ENCODE measurements at regions not wholly inside any gene's neighbourhood (a gene's known extent, or its start where the extent isn't known, plus 50 kb on each side); places are given as distances from the start of the nearest gene placed in this dataset.

DNA sequence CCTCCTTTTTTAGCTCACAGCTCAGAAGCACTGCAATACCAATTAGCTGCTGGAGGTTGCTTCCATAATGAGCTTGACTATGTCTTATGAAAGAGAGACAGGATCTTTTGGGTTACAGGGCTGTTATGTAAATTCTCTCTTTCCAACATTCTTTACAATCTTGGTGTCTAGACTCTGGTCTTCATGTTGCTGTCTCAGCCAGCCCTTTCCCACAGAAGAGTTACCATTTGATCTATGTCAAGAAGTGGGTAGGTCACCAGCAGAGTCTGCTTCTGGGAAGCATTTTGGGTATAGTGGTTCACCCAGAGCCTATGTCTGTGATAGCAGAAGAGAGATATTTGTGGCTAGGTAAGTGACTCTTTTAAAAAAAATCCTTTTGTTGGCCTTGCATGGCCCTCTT lies 234.5 kb downstream of the SATB1 start:
- Histone ChIP-seq H3K9ac (ENCODE audit: low read length) (no peak overlapping the region), H2AFZ (ENCODE audit: low read depth, low read length) (no peak overlapping the region), H3K4me3 (ENCODE audit: insufficient read depth in 1 of 2, low read depth in 1 of 2, low read length in 2 of 2) (no peak overlapping the region), H3K27ac (ENCODE audit: low read length, poor library complexity, severe bottlenecking) (no peak overlapping the region), H3K18ac (ENCODE audit: low read depth in 1 of 2, low read length in 2 of 2) (no peak overlapping the region), H2BK5ac (ENCODE audit: low read depth, low read length, poor library complexity, severe bottlenecking) (no peak overlapping the region), H3K36me3 (ENCODE audit: control insufficient read depth in 1 of 2, insufficient read depth in 2 of 2, low read depth in 1 of 2, low read length in 2 of 2) (no peaks in the 10 kb centered on the region), H2BK15ac (ENCODE audit: low read depth, poor library complexity, severe bottlenecking) (no peak overlapping the region), H3K9me3 (ENCODE audit: control insufficient read depth, low read length) (peaks cover under 1% of the 10 kb centered on the region), H3K4me2 (ENCODE audit: low read length, poor library complexity, severe bottlenecking) (no peak overlapping the region), H2BK12ac (ENCODE audit: low read length in 2 of 2) (no peak overlapping the region), H2AK5ac (ENCODE audit: low read length, severe bottlenecking) (no peak overlapping the region), H3K4me1 (ENCODE audit: control insufficient read depth, insufficient read depth, low read depth, low read length) (no peaks in the 10 kb centered on the region), H3K79me1 (replicated peaks; ENCODE audit: low read length, poor library complexity, severe bottlenecking) (no peaks in the 10 kb centered on the region), H3K4ac (ENCODE audit: low read depth in 1 of 2, low read length in 2 of 2) (no peak overlapping the region), H3K27me3 (ENCODE audit: control insufficient read depth in 1 of 2, insufficient read depth in 1 of 2, low read length in 2 of 2) (no peaks in the 10 kb centered on the region), H3K14ac (ENCODE audit: low read length in 2 of 2) (no peak overlapping the region), H3K23ac (ENCODE audit: low read length in 2 of 2) (no peak overlapping the region), H2BK120ac (ENCODE audit: low read depth, low read length) (no peak overlapping the region), H4K91ac (ENCODE audit: low read length) (no peak overlapping the region), H4K8ac (ENCODE audit: low read length) (no peak overlapping the region)
- no peak for DNase-seq

DNA sequence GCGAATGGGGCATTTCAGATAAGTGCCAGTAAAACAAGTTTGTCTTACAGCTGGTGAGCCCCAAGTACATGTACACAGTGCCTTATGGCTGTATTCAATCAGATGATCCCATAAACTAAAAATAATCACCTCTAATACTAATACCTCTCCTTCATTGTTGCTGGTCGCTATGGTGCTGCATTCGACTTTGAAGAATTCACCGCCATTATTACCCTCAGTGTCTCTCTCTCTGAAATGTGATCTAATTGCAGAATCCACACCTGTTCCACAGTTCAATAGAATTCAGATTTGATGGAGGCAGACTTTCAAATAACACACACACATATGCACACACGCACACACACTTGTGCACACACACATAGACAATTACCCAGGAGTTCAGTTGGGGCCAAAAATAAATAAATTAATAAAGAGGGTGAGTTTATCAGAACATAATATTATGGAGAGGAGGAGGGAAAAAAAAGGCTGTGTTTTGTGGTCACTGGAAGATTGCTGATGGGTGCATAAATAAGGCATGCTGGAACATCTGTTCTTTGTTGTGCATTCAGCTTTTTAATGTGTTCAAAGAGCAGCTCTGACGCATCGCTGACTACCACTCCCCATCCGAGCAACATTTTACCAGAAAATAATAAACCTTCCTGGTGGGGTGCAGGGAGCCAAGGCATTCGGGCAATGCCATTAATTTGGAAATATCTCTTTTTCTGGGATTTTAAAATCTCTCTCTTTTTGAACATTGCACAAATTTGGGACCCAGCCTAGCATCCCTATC lies 235.7 kb downstream of the SATB1 start:
- H3K9me3 ChIP-seq (ENCODE audit: control insufficient read depth, low read length) = no peaks in the 10 kb centered on the region
- peak overlapping the region; percentile 4 for H2AFZ ChIP-seq (ENCODE audit: low read depth, low read length)
- H3K79me1 ChIP-seq (replicated peaks; ENCODE audit: low read length, poor library complexity, severe bottlenecking) = no peaks in the 10 kb centered on the region
- H3K27ac ChIP-seq (ENCODE audit: low read length, poor library complexity, severe bottlenecking) = no peak overlapping the region
- no peaks in the 10 kb centered on the region for H3K27me3 ChIP-seq (ENCODE audit: control insufficient read depth in 1 of 2, insufficient read depth in 1 of 2, low read length in 2 of 2)
- no peak overlapping the region for H2BK120ac ChIP-seq (ENCODE audit: low read depth, low read length)
- no peak overlapping the region for H3K23ac ChIP-seq (ENCODE audit: low read length in 2 of 2)
- H2AK5ac ChIP-seq (ENCODE audit: low read length, severe bottlenecking) = no peak overlapping the region
- H2BK15ac ChIP-seq (ENCODE audit: low read depth, poor library complexity, severe bottlenecking) = no peak overlapping the region
- peak overlapping the region; percentile 58 for H3K9ac ChIP-seq (ENCODE audit: low read length)
- no peak overlapping the region for H3K4me2 ChIP-seq (ENCODE audit: low read length, poor library complexity, severe bottlenecking)
- no peak overlapping the region for H3K18ac ChIP-seq (ENCODE audit: low read depth in 1 of 2, low read length in 2 of 2)
- no peaks in the 10 kb centered on the region for H3K36me3 ChIP-seq (ENCODE audit: control insufficient read depth in 1 of 2, insufficient read depth in 2 of 2, low read depth in 1 of 2, low read length in 2 of 2)
- H2BK5ac ChIP-seq (ENCODE audit: low read depth, low read length, poor library complexity, severe bottlenecking) = no peak overlapping the region
- H2BK12ac ChIP-seq (ENCODE audit: low read length in 2 of 2) = no peak overlapping the region
- no peak for DNase-seq
- 84% methylated on average over 8 of the region's 9 CpGs for WGBS
- no peak overlapping the region for H3K14ac ChIP-seq (ENCODE audit: low read length in 2 of 2)
- no peak overlapping the region for H4K8ac ChIP-seq (ENCODE audit: low read length)
- no peak overlapping the region for H3K4ac ChIP-seq (ENCODE audit: low read depth in 1 of 2, low read length in 2 of 2)
- no peak overlapping the region for H3K4me3 ChIP-seq (ENCODE audit: insufficient read depth in 1 of 2, low read depth in 1 of 2, low read length in 2 of 2)
- H4K91ac ChIP-seq (ENCODE audit: low read length) = no peak overlapping the region
- no peaks in the 10 kb centered on the region for H3K4me1 ChIP-seq (ENCODE audit: control insufficient read depth, insufficient read depth, low read depth, low read length)

- Histone ChIP-seq H3K36me3 (ENCODE audit: control insufficient read depth in 1 of 2, insufficient read depth in 2 of 2, low read depth in 1 of 2, low read length in 2 of 2) (no peaks in the 10 kb centered on the region), H3K79me1 (replicated peaks; ENCODE audit: low read length, poor library complexity, severe bottlenecking) (no peaks in the 10 kb centered on the region), H3K4ac (ENCODE audit: low read depth in 1 of 2, low read length in 2 of 2) (no peak overlapping the region), H3K4me2 (ENCODE audit: low read length, poor library complexity, severe bottlenecking) (no peak overlapping the region), H3K23ac (ENCODE audit: low read length in 2 of 2) (no peak overlapping the region), H3K4me1 (ENCODE audit: control insufficient read depth, insufficient read depth, low read depth, low read length) (no peaks in the 10 kb centered on the region), H2AK5ac (ENCODE audit: low read length, severe bottlenecking) (no peak overlapping the region), H4K8ac (ENCODE audit: low read length) (no peak overlapping the region), H2BK5ac (ENCODE audit: low read depth, low read length, poor library complexity, severe bottlenecking) (no peak overlapping the region), H3K18ac (ENCODE audit: low read depth in 1 of 2, low read length in 2 of 2) (no peak overlapping the region), H3K9ac (ENCODE audit: low read length) (no peak overlapping the region), H2AFZ (ENCODE audit: low read depth, low read length) (no peak overlapping the region), H2BK120ac (ENCODE audit: low read depth, low read length) (no peak overlapping the region), H4K91ac (ENCODE audit: low read length) (no peak overlapping the region), H3K4me3 (ENCODE audit: insufficient read depth in 1 of 2, low read depth in 1 of 2, low read length in 2 of 2) (no peak overlapping the region), H2BK12ac (ENCODE audit: low read length in 2 of 2) (no peak overlapping the region), H2BK15ac (ENCODE audit: low read depth, poor library complexity, severe bottlenecking) (no peak overlapping the region), H3K27me3 (ENCODE audit: control insufficient read depth in 1 of 2, insufficient read depth in 1 of 2, low read length in 2 of 2) (no peaks in the 10 kb centered on the region), H3K9me3 (ENCODE audit: control insufficient read depth, low read length) (no peaks in the 10 kb centered on the region), H3K14ac (ENCODE audit: low read length in 2 of 2) (no peak overlapping the region), H3K27ac (ENCODE audit: low read length, poor library complexity, severe bottlenecking) (no peak overlapping the region)
- DNase-seq = no peak
- 72% methylated on average over 2 of the region's 3 CpGs for WGBS
Observed at GRCh38 chr3:18188491-18188890, 236.6 kb downstream of the SATB1 start.

DNA sequence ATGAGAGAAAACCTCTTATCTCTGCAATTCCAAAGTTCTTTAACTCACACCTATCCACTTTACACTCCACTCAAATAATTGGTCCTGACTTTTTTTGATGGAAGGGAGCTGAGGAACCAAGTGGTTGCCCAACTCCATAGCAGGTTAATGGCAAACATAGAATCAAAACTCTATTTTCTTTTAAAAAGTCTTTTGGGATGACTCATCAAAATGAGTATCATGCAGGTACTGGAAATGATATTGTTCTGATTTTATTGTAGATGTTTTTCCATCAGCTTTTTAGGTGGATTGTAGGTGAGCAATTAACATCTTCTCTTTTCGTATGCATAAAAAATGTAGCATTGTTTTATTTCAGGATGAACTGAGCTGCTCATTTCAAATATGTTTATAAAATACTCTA lies 239.5 kb downstream of the SATB1 start:
- H3K4me2 ChIP-seq (ENCODE audit: low read length, poor library complexity, severe bottlenecking) = no peak overlapping the region
- H3K36me3 ChIP-seq (ENCODE audit: control insufficient read depth in 1 of 2, insufficient read depth in 2 of 2, low read depth in 1 of 2, low read length in 2 of 2) = no peaks in the 10 kb centered on the region
- H3K4me1 ChIP-seq (ENCODE audit: control insufficient read depth, insufficient read depth, low read depth, low read length) = no peaks in the 10 kb centered on the region
- H3K27me3 ChIP-seq (ENCODE audit: control insufficient read depth in 1 of 2, insufficient read depth in 1 of 2, low read length in 2 of 2) = no peaks in the 10 kb centered on the region
- H3K23ac ChIP-seq (ENCODE audit: low read length in 2 of 2) = no peak overlapping the region
- no peak overlapping the region for H2BK5ac ChIP-seq (ENCODE audit: low read depth, low read length, poor library complexity, severe bottlenecking)
- no peak overlapping the region for H2BK120ac ChIP-seq (ENCODE audit: low read depth, low read length)
- H3K18ac ChIP-seq (ENCODE audit: low read depth in 1 of 2, low read length in 2 of 2) = no peak overlapping the region
- no peak overlapping the region for H3K14ac ChIP-seq (ENCODE audit: low read length in 2 of 2)
- no peak overlapping the region for H3K27ac ChIP-seq (ENCODE audit: low read length, poor library complexity, severe bottlenecking)
- DNase-seq = no peak
- H2BK12ac ChIP-seq (ENCODE audit: low read length in 2 of 2) = no peak overlapping the region
- no peaks in the 10 kb centered on the region for H3K79me1 ChIP-seq (replicated peaks; ENCODE audit: low read length, poor library complexity, severe bottlenecking)
- H3K9me3 ChIP-seq (ENCODE audit: control insufficient read depth, low read length) = no peaks in the 10 kb centered on the region
- no peak overlapping the region for H3K9ac ChIP-seq (ENCODE audit: low read length)
- WGBS = no CpG with 5 or more reads among the region's 1 CpG
- no peak overlapping the region for H2AFZ ChIP-seq (ENCODE audit: low read depth, low read length)
- H2BK15ac ChIP-seq (ENCODE audit: low read depth, poor library complexity, severe bottlenecking) = no peak overlapping the region
- no peak overlapping the region for H4K91ac ChIP-seq (ENCODE audit: low read length)
- no peak overlapping the region for H3K4ac ChIP-seq (ENCODE audit: low read depth in 1 of 2, low read length in 2 of 2)
- no peak overlapping the region for H2AK5ac ChIP-seq (ENCODE audit: low read length, severe bottlenecking)
- no peak overlapping the region for H4K8ac ChIP-seq (ENCODE audit: low read length)
- H3K4me3 ChIP-seq (ENCODE audit: insufficient read depth in 1 of 2, low read depth in 1 of 2, low read length in 2 of 2) = no peak overlapping the region

Measured in mesenchymal stem cell (in vitro differentiated cells and primary cell).